ENCODE measurements at regions not wholly inside any gene's neighbourhood (a gene's known extent, or its start where the extent isn't known, plus 50 kb on each side); places are given as distances from the start of the nearest gene placed in this dataset.

DNA sequence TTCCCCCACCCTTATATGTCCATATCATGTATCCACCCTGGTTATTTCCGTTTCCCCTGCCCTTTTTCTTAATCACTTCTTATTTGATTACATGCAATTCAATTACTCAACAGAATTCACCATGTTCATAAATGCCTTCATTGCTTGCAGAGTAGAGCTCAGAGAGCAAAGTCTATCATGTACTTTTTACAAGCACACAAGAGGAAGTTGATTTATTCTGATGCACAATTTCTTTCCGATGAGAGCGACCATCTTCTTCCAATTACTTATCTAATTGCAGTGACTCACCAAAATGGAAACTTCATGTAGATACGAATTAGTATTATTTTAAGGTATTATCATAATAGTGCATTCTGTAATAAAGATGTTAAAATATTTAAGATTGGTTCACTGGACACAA is 430.5 kb upstream of the KLF6 start:
- DNase-seq (ENCODE audit: low read depth, low spot score) = no peak
- no peak for TF ChIP-seq CTCF (IDR thresholded peaks at IDR 0.05; ENCODE audit: insufficient read depth, low read length, missing control alignments)
- no peak overlapping the region for H3K4me3 ChIP-seq (ENCODE audit: low read depth, low read length)
- ChIA-PET POLR2A (interaction anchor here (0.8 kb wide), 1 partner anchor 60 kb away, joined by 3 read pairs; no protein-coding TSS in a partner anchor), CTCF (no interaction called here)

- CTCF ChIA-PET = no interaction called here
- no peak overlapping the region for H3K4me3 ChIP-seq (ENCODE audit: low read depth, low read length)
These were observed 429.9 kb upstream of the KLF6 start for GRCh38 chr10:4214908-4215307.

GRCh38 chr10:4213441-4213840 is 428.4 kb upstream of the KLF6 start:
- POLR2A ChIA-PET = no interaction called here

More at GRCh38 chr10:4214908-4215307, 429.9 kb upstream of the KLF6 start:
- POLR2A ChIA-PET = interaction anchor here (0.8 kb wide), 1 partner anchor 60 kb away, joined by 3 read pairs; no protein-coding TSS in a partner anchor
- no peak for DNase-seq (ENCODE audit: low read depth, low spot score)
- no peak for TF ChIP-seq CTCF (IDR thresholded peaks at IDR 0.05; ENCODE audit: insufficient read depth, low read length, missing control alignments)

DNA sequence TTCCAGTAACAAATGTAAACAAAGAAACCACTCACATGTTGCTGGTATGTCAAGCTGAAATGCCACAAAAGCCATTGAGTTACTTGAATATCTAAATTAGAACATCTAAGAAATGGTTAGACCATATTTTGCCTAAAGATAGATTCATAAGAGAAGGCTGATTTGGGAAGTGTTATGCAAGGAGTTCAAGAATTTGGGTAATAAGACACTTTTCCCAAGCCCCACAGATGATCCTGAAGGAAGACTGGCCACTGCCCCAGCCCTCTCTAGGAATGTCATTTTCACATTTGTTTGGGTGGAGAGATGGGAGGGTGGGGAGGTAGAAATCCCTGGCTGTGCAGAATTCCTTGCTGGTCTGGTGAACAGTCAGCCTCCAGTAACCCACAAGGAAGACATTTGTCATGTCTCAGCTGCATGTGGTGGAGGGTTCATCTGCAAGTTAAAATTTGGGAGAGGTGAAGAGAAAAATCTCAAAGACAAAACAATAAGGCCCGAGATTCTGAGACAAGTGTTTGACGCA is 427.2 kb upstream of the KLF6 start:
- POLR2A ChIA-PET = no interaction called here
- H3K4me3 ChIP-seq (ENCODE audit: low read depth, low read length) = no peak overlapping the region
- CTCF ChIA-PET = no interaction called here
- TF ChIP-seq CTCF (IDR thresholded peaks at IDR 0.05; ENCODE audit: insufficient read depth, low read length, missing control alignments) = no peak
- DNase-seq (ENCODE audit: low read depth, low spot score) = no peak

More at GRCh38 chr10:4213441-4213840, 428.4 kb upstream of the KLF6 start:
- CTCF ChIA-PET = no interaction called here
- no peak for TF ChIP-seq CTCF (IDR thresholded peaks at IDR 0.05; ENCODE audit: insufficient read depth, low read length, missing control alignments)
- no peak overlapping the region for H3K4me3 ChIP-seq (ENCODE audit: low read depth, low read length)
- no peak for DNase-seq (ENCODE audit: low read depth, low spot score)

DNA sequence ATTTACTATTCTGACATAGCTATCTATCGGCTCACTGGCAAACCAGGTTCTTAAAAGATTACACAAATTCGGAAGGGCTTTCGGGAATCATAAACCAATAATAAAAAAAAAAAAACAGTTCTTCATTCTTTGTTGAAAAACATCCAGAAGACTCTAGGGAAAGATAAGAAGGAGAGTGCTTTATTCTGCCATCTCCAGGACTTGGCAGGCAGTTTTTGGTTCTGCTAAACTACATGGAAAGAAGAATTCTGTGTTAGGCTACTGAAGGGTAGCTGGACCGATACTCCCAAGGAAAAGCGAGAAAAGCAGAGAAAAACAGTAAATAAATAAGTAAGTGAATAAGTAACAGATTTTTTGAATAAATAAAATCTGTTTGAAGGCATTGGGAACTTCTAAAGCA is 423.5 kb upstream of the KLF6 start:
- POLR2A ChIA-PET = no interaction called here

GRCh38 chr10:4205113-4205512 is 420.1 kb upstream of the KLF6 start:
- TF ChIP-seq CTCF (IDR thresholded peaks at IDR 0.05; ENCODE audit: insufficient read depth, low read length, missing control alignments) = no peak
- ChIA-PET POLR2A (no interaction called here), CTCF (interaction anchor here (1.0 kb wide), 1 partner anchor 1007 kb away, joined by 3 read pairs; no protein-coding TSS in a partner anchor)
- no peak overlapping the region for H3K4me3 ChIP-seq (ENCODE audit: low read depth, low read length)
- DNase-seq (ENCODE audit: low read depth, low spot score) = no peak

More for the DNA sequence above, 423.5 kb upstream of the KLF6 start:
- CTCF ChIA-PET = no interaction called here
- H3K4me3 ChIP-seq (ENCODE audit: low read depth, low read length) = no peak overlapping the region
- no peak for DNase-seq (ENCODE audit: low read depth, low spot score)
- TF ChIP-seq CTCF (IDR thresholded peaks at IDR 0.05; ENCODE audit: insufficient read depth, low read length, missing control alignments) = no peak

Measured in AG04449 (cell line).